K562 (cell line): ENCODE measurements at regions not wholly inside any gene's neighbourhood (a gene's known extent, or its start where the extent isn't known, plus 50 kb on each side); places are given as distances from the start of the nearest gene placed in this dataset.
A peak's percentile ranks its signal among the peaks of the same experiment; 100 is the strongest.

ENCODE experiments used
- CBFA2T3 ChIP-seq: fragments of 450-650 bp; IDR thresholded peaks from 2 replicates; pipeline ENCODE4 v1.6.1; 2017
- COPS2 ChIP-seq: fragments of 450-650 bp; conservative IDR thresholded peaks from 2 replicates; pipeline ENCODE4 v1.6.1; 2016; ENCODE audit warnings: mild to moderate bottlenecking, moderate library complexity
- ETV1 ChIP-seq: fragments of 450-650 bp; conservative IDR thresholded peaks from 2 replicates; pipeline ENCODE4 v1.6.1; 2016; ENCODE audit warnings: missing genetic modification characterization, control low read depth, low read depth, missing compliant biosample characterization
- FOXK1 ChIP-seq: sonication (generic); formaldehyde crosslinking; IDR thresholded peaks from 2 replicates; pipeline ENCODE4 v1.8.0; 2022; ENCODE audit warnings: missing genetic modification reagents, mild to moderate bottlenecking, borderline replicate concordance
- GTF2F1 ChIP-seq: IDR thresholded peaks from 2 replicates; pipeline ENCODE4 v1.6.1; 2011; ENCODE audit warnings: low read depth, low read length, improper control_type of control experiment
- HNRNPLL ChIP-seq: fragments of 200-400 bp; formaldehyde crosslinking; IDR thresholded peaks from 2 replicates; pipeline ENCODE4 v1.6.1; 2017; ENCODE audit warnings: low read length, low read depth, mild to moderate bottlenecking; ENCODE audit not compliant: poor library complexity, severe bottlenecking
- JUN ChIP-seq, 2 experiments: sonication (generic) in 1 of 2; formaldehyde crosslinking in 1 of 2; IDR thresholded peaks; 2 replicates each; pipeline versions ENCODE4 v1.6.1 to v1.8.0; 2012 to 2022; ENCODE audit warnings: borderline replicate concordance in 2 of 2, mild to moderate bottlenecking in 2 of 2, improper control_type of control experiment in 1 of 2, low read depth in 1 of 2, low read length in 1 of 2, missing genetic modification reagents in 1 of 2
- KDM2B ChIP-seq: fragments of 250-450 bp; sonication (Bioruptor Pico); IDR thresholded peaks from 2 replicates; pipeline ENCODE4 v1.8.0; 2021; ENCODE audit warnings: mild to moderate bottlenecking, moderate library complexity
- KLF1 ChIP-seq: fragments of 450-650 bp; IDR thresholded peaks from 2 replicates; pipeline ENCODE4 v1.6.1; 2016; ENCODE audit warnings: missing genetic modification characterization, missing compliant biosample characterization
- NCOA1 ChIP-seq: fragments of 450-650 bp; IDR thresholded peaks from 2 replicates; pipeline ENCODE4 v1.6.1; 2016; ENCODE audit warnings: low read depth
- NCOA2 ChIP-seq, 2 experiments: fragments of 450-650 bp; IDR thresholded peaks; 2 replicates each; pipeline ENCODE4 v1.6.1; 2018; ENCODE audit warnings: mild to moderate bottlenecking in 2 of 2, moderate library complexity in 1 of 2; ENCODE audit not compliant: partially characterized antibody in 2 of 2
- POLR2A ChIP-seq: fragments of 450-650 bp; conservative IDR thresholded peaks from 2 replicates; pipeline ENCODE4 v1.6.1; 2016
- SETDB1 ChIP-seq: IDR thresholded peaks from one replicate; pipeline ENCODE4 v1.6.1; 2012; ENCODE audit warnings: low read length, control low read depth, inconsistent platforms
- SUPT5H ChIP-seq: fragments of 450-650 bp; IDR thresholded peaks from 2 replicates; pipeline ENCODE4 v1.6.1; 2016
- TAF9B ChIP-seq: fragments of 450-650 bp; IDR thresholded peaks from 2 replicates; pipeline ENCODE4 v1.6.1; 2018; ENCODE audit warnings: mild to moderate bottlenecking; ENCODE audit not compliant: partially characterized antibody
- ZBTB11 ChIP-seq, 3 experiments: fragments of 200-800 bp in 1 of 3; fragments of 250-450 bp in 1 of 3; fragments of 450-650 bp in 1 of 3; sonication (Bioruptor Pico) in 1 of 3; sonication (Bioruptor generic) in 1 of 3; formaldehyde crosslinking in 1 of 3; IDR thresholded peaks; 2 replicates each; pipeline versions ENCODE4 v1.6.1 to v1.8.0; 2016 to 2022; ENCODE audit warnings: mild to moderate bottlenecking in 2 of 3, missing genetic modification characterization in 2 of 3, missing compliant biosample characterization in 1 of 3, moderate library complexity in 1 of 3
- ZBTB12 ChIP-seq: fragments of 250-450 bp; sonication (Bioruptor Pico); IDR thresholded peaks from 2 replicates; pipeline ENCODE4 v1.4.0; 2020
- ZNF316 ChIP-seq: fragments of 450-650 bp; IDR thresholded peaks from 2 replicates; pipeline ENCODE4 v1.6.1; 2016
- ZNF707 ChIP-seq: fragments of 250-450 bp; sonication (Bioruptor Pico); conservative IDR thresholded peaks from 2 replicates; pipeline ENCODE4 v1.8.0; 2022; ENCODE audit warnings: inconsistent platforms, mild to moderate bottlenecking, moderate library complexity
- ZNF766 ChIP-seq: fragments of 200-800 bp; sonication (Bioruptor generic); conservative IDR thresholded peaks from 2 replicates; pipeline ENCODE4 v1.6.1; 2016; ENCODE audit warnings: missing genetic modification characterization, missing compliant biosample characterization
- ZNF780A ChIP-seq: fragments of 250-450 bp; sonication (Bioruptor Pico); IDR thresholded peaks from 2 replicates; pipeline ENCODE4 v1.5.0; 2021; ENCODE audit warnings: mild to moderate bottlenecking
- TF ChIP-seq, protein P1 (sequence below), 2 experiments: fragments of 200-800 bp in 1 of 2; sonication (Bioruptor generic) in 1 of 2; sonication (generic) in 1 of 2; formaldehyde crosslinking in 1 of 2; IDR thresholded peaks in 1 of 2; conservative IDR thresholded peaks in 1 of 2; 2 replicates each; pipeline versions ENCODE4 v1.5.0 to v1.6.1; 2016 to 2020; ENCODE audit warnings: missing compliant biosample characterization in 1 of 2, missing genetic modification characterization in 1 of 2, missing genetic modification reagents in 1 of 2

GRCh38 chr1:201649761-201650622 lies 111.1 kb downstream of the NAV1 start (continued):
- TF ChIP-seq SETDB1, result no peak
- TF ChIP-seq NCOA1, result no peak
- TF ChIP-seq JUN (IDR thresholded peaks at IDR 0.05; ENCODE audit: borderline replicate concordance, low read depth, low read length), result no peak
- no peak for TF ChIP-seq JUN (CRISPR knock-in tag; IDR thresholded peaks at IDR 0.05; ENCODE audit: borderline replicate concordance)
- TF ChIP-seq, protein P1, sequence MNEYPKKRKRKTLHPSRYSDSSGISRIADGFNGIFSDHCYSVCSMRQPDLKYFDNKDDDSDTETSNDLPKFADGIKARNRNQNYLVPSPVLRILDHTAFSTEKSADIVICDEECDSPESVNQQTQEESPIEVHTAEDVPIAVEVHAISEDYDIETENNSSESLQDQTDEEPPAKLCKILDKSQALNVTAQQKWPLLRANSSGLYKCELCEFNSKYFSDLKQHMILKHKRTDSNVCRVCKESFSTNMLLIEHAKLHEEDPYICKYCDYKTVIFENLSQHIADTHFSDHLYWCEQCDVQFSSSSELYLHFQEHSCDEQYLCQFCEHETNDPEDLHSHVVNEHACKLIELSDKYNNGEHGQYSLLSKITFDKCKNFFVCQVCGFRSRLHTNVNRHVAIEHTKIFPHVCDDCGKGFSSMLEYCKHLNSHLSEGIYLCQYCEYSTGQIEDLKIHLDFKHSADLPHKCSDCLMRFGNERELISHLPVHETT (CRISPR knock-in tag; conservative IDR thresholded peaks at IDR 0.05 in 1 of 2, IDR thresholded peaks at IDR 0.05 in 1 of 2), result no peak; a peak in 1 of 4 replicates
- no peak for TF ChIP-seq GTF2F1
- TF ChIP-seq KDM2B (CRISPR knock-in tag), result peak; percentile 80; the same call in 1 of the 2 replicates
- TF ChIP-seq ZNF316, result no peak
- TF ChIP-seq COPS2, result no peak
- TF ChIP-seq HNRNPLL, result no peak
- no peak for TF ChIP-seq ZNF707 (CRISPR knock-in tag)
- TF ChIP-seq FOXK1 (CRISPR knock-in tag), result no peak
- no peak for TF ChIP-seq ETV1 (tag)
- TF ChIP-seq ZBTB12 (CRISPR knock-in tag), result peak; percentile 44; the same call in 1 of the 2 replicates
- no peak for TF ChIP-seq SUPT5H
- TF ChIP-seq CBFA2T3, result peak; percentile 15; the same call in 1 of the 2 replicates
- no peak for TF ChIP-seq KLF1 (tag)
- TF ChIP-seq ZNF780A (CRISPR knock-in tag), result no peak
- TF ChIP-seq ZNF766 (CRISPR knock-in tag), result no peak
- TF ChIP-seq TAF9B, result no peak
- no peak; the same call in 1 of the 2 replicates for TF ChIP-seq POLR2A
- no peak for TF ChIP-seq NCOA2 (IDR thresholded peaks at IDR 0.05; ENCODE audit: partially characterized antibody in 2 of 2)
- TF ChIP-seq ZBTB11 (CRISPR knock-in tag; IDR thresholded peaks at IDR 0.05), result 0 out of 6 replicates have a peak, but pooled peaks of 1 of the 3 experiments have one; percentile 9
